ENCODE measurements at regions not wholly inside any gene's neighbourhood (a gene's known extent, or its start where the extent isn't known, plus 50 kb on each side); places are given as distances from the start of the nearest gene placed in this dataset.

- Histone ChIP-seq H3K27me3 (ENCODE audit: insufficient read depth, poor library complexity, severe bottlenecking) (peaks cover 2% of the 10 kb centered on the region), H3K27ac (replicated peaks) (no peak overlapping the region), H3K4me3 (replicated peaks; ENCODE audit: insufficient read depth, low read length) (no peak overlapping the region)
- DNase-seq (ENCODE audit: low read depth in 1 of 2, low spot score in 1 of 2), result no peak
- no peak for TF ChIP-seq GABPA (IDR thresholded peaks at IDR 0.05; ENCODE audit: low read depth)
- TF ChIP-seq REST (IDR thresholded peaks at IDR 0.05; ENCODE audit: insufficient replicate concordance, low read depth), result no peak
- TF ChIP-seq CTCF (IDR thresholded peaks at IDR 0.05; ENCODE audit: insufficient read depth, low read length), result no peak
- no peak for TF ChIP-seq POLR2AphosphoS5 (IDR thresholded peaks at IDR 0.05; ENCODE audit: low read depth)
- TF ChIP-seq SPI1 (IDR thresholded peaks at IDR 0.05; ENCODE audit: borderline replicate concordance, low read depth), result no peak
Observed at GRCh38 chr10:127812041-127812440, 75.1 kb downstream of the FOXI2 start.

- no peak for TF ChIP-seq CTCF (IDR thresholded peaks at IDR 0.05; ENCODE audit: insufficient read depth, low read length)
- no peak for TF ChIP-seq POLR2AphosphoS5 (IDR thresholded peaks at IDR 0.05; ENCODE audit: low read depth)
- no peak for TF ChIP-seq REST (IDR thresholded peaks at IDR 0.05; ENCODE audit: insufficient replicate concordance, low read depth)
- TF ChIP-seq SPI1 (IDR thresholded peaks at IDR 0.05; ENCODE audit: borderline replicate concordance, low read depth), result no peak
- TF ChIP-seq GABPA (IDR thresholded peaks at IDR 0.05; ENCODE audit: low read depth), result no peak
- H3K27ac ChIP-seq (replicated peaks), result no peak overlapping the region
- peaks cover 2% of the 10 kb centered on the region for H3K27me3 ChIP-seq (ENCODE audit: insufficient read depth, poor library complexity, severe bottlenecking)
- DNase-seq (ENCODE audit: low read depth in 1 of 2, low spot score in 1 of 2), result no peak
- H3K4me3 ChIP-seq (replicated peaks; ENCODE audit: insufficient read depth, low read length), result no peak overlapping the region
Observed at GRCh38 chr10:127813290-127813689, 76.3 kb downstream of the FOXI2 start.

DNA sequence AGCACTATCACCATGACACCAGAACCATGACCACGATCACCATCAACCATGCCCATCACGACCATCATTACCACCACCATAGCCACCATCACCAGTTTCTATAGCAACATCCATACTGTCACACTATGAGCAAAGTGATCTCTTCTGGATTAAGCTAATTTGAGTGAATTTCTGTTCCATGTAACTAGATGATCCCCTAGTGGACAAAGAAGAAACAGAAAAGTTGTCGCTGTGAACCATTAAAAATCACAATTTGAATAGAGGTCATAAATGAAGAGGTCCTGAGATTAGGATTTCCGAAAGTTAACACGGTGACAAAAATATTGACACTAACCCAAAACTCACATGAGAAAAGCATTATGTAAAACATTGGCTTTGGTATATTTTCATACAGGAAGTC, 77.6 kb downstream of the CLRN3 start:
- no peak for TF ChIP-seq CTCF (IDR thresholded peaks at IDR 0.05; ENCODE audit: insufficient read depth, low read length)
- TF ChIP-seq GABPA (IDR thresholded peaks at IDR 0.05; ENCODE audit: low read depth), result no peak
- TF ChIP-seq REST (IDR thresholded peaks at IDR 0.05; ENCODE audit: insufficient replicate concordance, low read depth), result no peak
- no peak for TF ChIP-seq POLR2AphosphoS5 (IDR thresholded peaks at IDR 0.05; ENCODE audit: low read depth)
- TF ChIP-seq SPI1 (IDR thresholded peaks at IDR 0.05; ENCODE audit: borderline replicate concordance, low read depth), result no peak
- H3K27ac ChIP-seq (replicated peaks), result no peak overlapping the region

More for the DNA sequence above, 77.6 kb downstream of the CLRN3 start:
- Histone ChIP-seq H3K4me3 (replicated peaks; ENCODE audit: insufficient read depth, low read length) (no peak overlapping the region), H3K27me3 (ENCODE audit: insufficient read depth, poor library complexity, severe bottlenecking) (peaks cover 2% of the 10 kb centered on the region)
- DNase-seq (ENCODE audit: low read depth in 1 of 2, low spot score in 1 of 2), result no peak

Measured in HL-60 (cell line).